ENCODE measurements at regions not wholly inside any gene's neighbourhood (a gene's known extent, or its start where the extent isn't known, plus 50 kb on each side); places are given as distances from the start of the nearest gene placed in this dataset.

GRCh38 chr7:68964060-68964459, 634.2 kb upstream of the AUTS2 start:
- Histone ChIP-seq H3K9ac (ENCODE audit: low read depth, low read length, poor library complexity, severe bottlenecking) (no peak overlapping the region), H3K79me2 (ENCODE audit: insufficient read depth, low read length) (no peaks in the 10 kb centered on the region), H4K20me1 (ENCODE audit: insufficient read depth, low read length, poor library complexity, severe bottlenecking) (no peaks in the 10 kb centered on the region), H3K4me2 (ENCODE audit: low read depth, low read length, poor library complexity, severe bottlenecking) (no peak overlapping the region), H3K9me3 (ENCODE audit: insufficient read depth, low read depth, low read length) (peaks cover 6% of the 10 kb centered on the region; the same call in 1 of the 2 replicates), H3K27me3 (ENCODE audit: insufficient read depth, low read length, poor library complexity, severe bottlenecking) (no peaks in the 10 kb centered on the region), H3K36me3 (ENCODE audit: insufficient read depth, low read length) (no peaks in the 10 kb centered on the region), H3F3A (ENCODE audit: low read depth) (no peaks in the 10 kb centered on the region), H2AFZ (ENCODE audit: low read length) (no peak overlapping the region), H3K4me3 (ENCODE audit: low read length, poor library complexity, severe bottlenecking) (no peak overlapping the region), H3K9me2 (replicated peaks; ENCODE audit: low read depth, low read length) (no peaks in the 10 kb centered on the region), H3K4me1 (ENCODE audit: insufficient read depth, low read length, poor library complexity, severe bottlenecking) (no peaks in the 10 kb centered on the region)
- TF ChIP-seq EZH2phosphoT487 (IDR thresholded peaks at IDR 0.05; ENCODE audit: borderline replicate concordance): no peak
- TF ChIP-seq CTCF (conservative IDR thresholded peaks at IDR 0.05; ENCODE audit: low read length): no peak

- TF ChIP-seq CTCF (conservative IDR thresholded peaks at IDR 0.05; ENCODE audit: low read length) (no peak), EZH2phosphoT487 (IDR thresholded peaks at IDR 0.05; ENCODE audit: borderline replicate concordance) (no peak)
- Histone ChIP-seq H3F3A (ENCODE audit: low read depth) (no peaks in the 10 kb centered on the region), H3K9me3 (ENCODE audit: insufficient read depth, low read depth, low read length) (peaks cover 6% of the 10 kb centered on the region; the same call in 1 of the 2 replicates), H3K4me3 (ENCODE audit: low read length, poor library complexity, severe bottlenecking) (no peak overlapping the region), H3K27me3 (ENCODE audit: insufficient read depth, low read length, poor library complexity, severe bottlenecking) (no peaks in the 10 kb centered on the region), H3K79me2 (ENCODE audit: insufficient read depth, low read length) (no peaks in the 10 kb centered on the region), H3K4me1 (ENCODE audit: insufficient read depth, low read length, poor library complexity, severe bottlenecking) (no peaks in the 10 kb centered on the region), H3K36me3 (ENCODE audit: insufficient read depth, low read length) (no peaks in the 10 kb centered on the region), H3K9ac (ENCODE audit: low read depth, low read length, poor library complexity, severe bottlenecking) (no peak overlapping the region), H3K4me2 (ENCODE audit: low read depth, low read length, poor library complexity, severe bottlenecking) (no peak overlapping the region), H4K20me1 (ENCODE audit: insufficient read depth, low read length, poor library complexity, severe bottlenecking) (no peaks in the 10 kb centered on the region), H3K9me2 (replicated peaks; ENCODE audit: low read depth, low read length) (no peaks in the 10 kb centered on the region), H2AFZ (ENCODE audit: low read length) (no peak overlapping the region)
Observed at GRCh38 chr7:68965351-68965750, 632.9 kb upstream of the AUTS2 start.

GRCh38 chr7:68967598-68967997, 630.7 kb upstream of the AUTS2 start:
- H3K9me3 ChIP-seq (ENCODE audit: insufficient read depth, low read depth, low read length): peaks cover 6% of the 10 kb centered on the region; the same call in 1 of the 2 replicates
- H3K9ac ChIP-seq (ENCODE audit: low read depth, low read length, poor library complexity, severe bottlenecking): no peak overlapping the region
- no peaks in the 10 kb centered on the region for H4K20me1 ChIP-seq (ENCODE audit: insufficient read depth, low read length, poor library complexity, severe bottlenecking)
- no peak overlapping the region for H3K4me3 ChIP-seq (ENCODE audit: low read length, poor library complexity, severe bottlenecking)
- no peaks in the 10 kb centered on the region for H3F3A ChIP-seq (ENCODE audit: low read depth)
- TF ChIP-seq CTCF (conservative IDR thresholded peaks at IDR 0.05; ENCODE audit: low read length) (no peak), EZH2phosphoT487 (IDR thresholded peaks at IDR 0.05; ENCODE audit: borderline replicate concordance) (no peak)
- H3K4me1 ChIP-seq (ENCODE audit: insufficient read depth, low read length, poor library complexity, severe bottlenecking): no peaks in the 10 kb centered on the region
- no peak overlapping the region for H3K4me2 ChIP-seq (ENCODE audit: low read depth, low read length, poor library complexity, severe bottlenecking)
- H2AFZ ChIP-seq (ENCODE audit: low read length): no peak overlapping the region
- no peaks in the 10 kb centered on the region for H3K9me2 ChIP-seq (replicated peaks; ENCODE audit: low read depth, low read length)
- H3K27me3 ChIP-seq (ENCODE audit: insufficient read depth, low read length, poor library complexity, severe bottlenecking): no peaks in the 10 kb centered on the region
- no peaks in the 10 kb centered on the region for H3K36me3 ChIP-seq (ENCODE audit: insufficient read depth, low read length)
- no peaks in the 10 kb centered on the region for H3K79me2 ChIP-seq (ENCODE audit: insufficient read depth, low read length)
